ENCODE measurements at regions not wholly inside any gene's neighbourhood (a gene's known extent, or its start where the extent isn't known, plus 50 kb on each side); places are given as distances from the start of the nearest gene placed in this dataset.

- Histone ChIP-seq H3K4me2 (ENCODE audit: low read length) (no peak overlapping the region), H3K9ac (ENCODE audit: low read length) (no peak overlapping the region), H3K9me2 (ENCODE audit: insufficient read depth, low read length) (no peaks in the 10 kb centered on the region), H3K36me3 (ENCODE audit: insufficient read depth, low read length) (no peaks in the 10 kb centered on the region), H4K20me1 (ENCODE audit: insufficient read depth) (no peaks in the 10 kb centered on the region), H3K4me3 (ENCODE audit: low read length) (no peak overlapping the region), H3F3A (ENCODE audit: insufficient read depth, low read length, poor library complexity, severe bottlenecking) (no peaks in the 10 kb centered on the region), H3K27me3 (ENCODE audit: insufficient read depth, low read depth, low read length) (no peaks in the 10 kb centered on the region), H3K27ac (ENCODE audit: low read length) (no peak overlapping the region), H3K79me2 (replicated peaks; ENCODE audit: insufficient read depth, low read length) (no peaks in the 10 kb centered on the region), H2AFZ (ENCODE audit: low read depth, low read length) (no peak overlapping the region), H3K9me3 (ENCODE audit: low read length) (no peaks in the 10 kb centered on the region)
- TF ChIP-seq EZH2 (IDR thresholded peaks at IDR 0.05; ENCODE audit: borderline replicate concordance, insufficient read depth, low read length, poor library complexity, severe bottlenecking) (no peak), SMC3 (conservative IDR thresholded peaks at IDR 0.05; ENCODE audit: poor library complexity) (no peak), REST (IDR thresholded peaks at IDR 0.05; ENCODE audit: borderline replicate concordance) (no peak), TAF1 (IDR thresholded peaks at IDR 0.05; ENCODE audit: low read depth) (no peak), EP300 (conservative IDR thresholded peaks at IDR 0.05; ENCODE audit: poor library complexity, severe bottlenecking) (no peak), POLR2AphosphoS5 (IDR thresholded peaks at IDR 0.05) (no peak), RAD21 (conservative IDR thresholded peaks at IDR 0.05) (no peak), MXI1 (conservative IDR thresholded peaks at IDR 0.05; ENCODE audit: poor library complexity, severe bottlenecking) (no peak), CTCF (IDR thresholded peaks at IDR 0.05; ENCODE audit: poor library complexity, severe bottlenecking) (no peak)
Observed at GRCh38 chr4:29853833-29854232, 866.3 kb upstream of the PCDH7 start.

DNA sequence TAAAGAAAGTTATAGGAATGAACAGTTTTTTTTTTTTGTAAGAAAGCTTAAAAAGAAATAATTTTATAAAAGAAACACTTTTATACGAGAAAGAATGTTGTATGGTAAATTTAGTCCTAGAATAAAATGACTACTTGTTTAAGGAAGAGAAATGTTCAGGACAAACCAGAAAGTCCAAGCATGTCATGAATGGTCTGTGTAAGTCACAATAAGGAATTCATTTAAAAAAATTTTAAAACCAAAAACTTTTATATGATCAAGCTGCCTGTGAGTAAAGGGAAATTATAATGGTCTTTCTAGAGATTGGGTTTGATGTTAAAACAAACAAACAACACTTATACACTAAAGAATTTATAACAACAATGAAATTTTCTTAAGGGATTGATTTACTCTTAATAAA is 858.9 kb upstream of the PCDH7 start:
- H3K9me2 ChIP-seq (ENCODE audit: insufficient read depth, low read length): no peaks in the 10 kb centered on the region
- peaks cover 5% of the 10 kb centered on the region for H3K9me3 ChIP-seq (ENCODE audit: low read length)
- no peaks in the 10 kb centered on the region for H3K36me3 ChIP-seq (ENCODE audit: insufficient read depth, low read length)
- H2AFZ ChIP-seq (ENCODE audit: low read depth, low read length): no peak overlapping the region
- H3K79me2 ChIP-seq (replicated peaks; ENCODE audit: insufficient read depth, low read length): no peaks in the 10 kb centered on the region
- H3K4me2 ChIP-seq (ENCODE audit: low read length): no peak overlapping the region
- no peak overlapping the region for H3K4me3 ChIP-seq (ENCODE audit: low read length)
- H4K20me1 ChIP-seq (ENCODE audit: insufficient read depth): no peaks in the 10 kb centered on the region
- TF ChIP-seq EP300 (conservative IDR thresholded peaks at IDR 0.05; ENCODE audit: poor library complexity, severe bottlenecking) (no peak), CTCF (IDR thresholded peaks at IDR 0.05; ENCODE audit: poor library complexity, severe bottlenecking) (no peak), RAD21 (conservative IDR thresholded peaks at IDR 0.05) (no peak), REST (IDR thresholded peaks at IDR 0.05; ENCODE audit: borderline replicate concordance) (no peak), TAF1 (IDR thresholded peaks at IDR 0.05; ENCODE audit: low read depth) (no peak), MXI1 (conservative IDR thresholded peaks at IDR 0.05; ENCODE audit: poor library complexity, severe bottlenecking) (no peak), SMC3 (conservative IDR thresholded peaks at IDR 0.05; ENCODE audit: poor library complexity) (no peak), EZH2 (IDR thresholded peaks at IDR 0.05; ENCODE audit: borderline replicate concordance, insufficient read depth, low read length, poor library complexity, severe bottlenecking) (no peak), POLR2AphosphoS5 (IDR thresholded peaks at IDR 0.05) (no peak)
- H3K9ac ChIP-seq (ENCODE audit: low read length): no peak overlapping the region
- no peaks in the 10 kb centered on the region for H3K27me3 ChIP-seq (ENCODE audit: insufficient read depth, low read depth, low read length)
- no peak overlapping the region for H3K27ac ChIP-seq (ENCODE audit: low read length)
- no peaks in the 10 kb centered on the region for H3F3A ChIP-seq (ENCODE audit: insufficient read depth, low read length, poor library complexity, severe bottlenecking)

All from neural cell (in vitro differentiated cells).